ENCODE measurements at regions not wholly inside any gene's neighbourhood (a gene's known extent, or its start where the extent isn't known, plus 50 kb on each side); places are given as distances from the start of the nearest gene placed in this dataset.
"Not testable (repeated sequence)": the region's sequence is repeated elsewhere in the genome, so short reads cannot be mapped to it uniquely, and the experiment has no call there.

GRCh38 chr18:966759-967576, 62.3 kb downstream of the ADCYAP1 start:
- Histone ChIP-seq H3K27ac (replicated peaks) (no peak overlapping the region), H3K4me3 (replicated peaks; ENCODE audit: insufficient read depth, low read length) (no peak overlapping the region), H3K27me3 (ENCODE audit: insufficient read depth, poor library complexity, severe bottlenecking) (peaks cover 6% of the 10 kb centered on the region)
- TF ChIP-seq REST (IDR thresholded peaks at IDR 0.05; ENCODE audit: insufficient replicate concordance, low read depth) (no peak), POLR2AphosphoS5 (IDR thresholded peaks at IDR 0.05; ENCODE audit: low read depth) (no peak)
- DNase-seq (ENCODE audit: low read depth in 1 of 2, low spot score in 1 of 2): no peak

GRCh38 chr18:968910-969309, 64.2 kb downstream of the ADCYAP1 start:
- not testable (repeated sequence) for H3K27ac ChIP-seq (replicated peaks); DNase-seq (ENCODE audit: low read depth in 1 of 2, low spot score in 1 of 2); H3K4me3 ChIP-seq (replicated peaks; ENCODE audit: insufficient read depth, low read length); H3K27me3 ChIP-seq (ENCODE audit: insufficient read depth, poor library complexity, severe bottlenecking)

GRCh38 chr18:969311-969710, 64.6 kb downstream of the ADCYAP1 start:
- H3K27ac ChIP-seq (replicated peaks); H3K27me3 ChIP-seq (ENCODE audit: insufficient read depth, poor library complexity, severe bottlenecking); DNase-seq (ENCODE audit: low read depth in 1 of 2, low spot score in 1 of 2); H3K4me3 ChIP-seq (replicated peaks; ENCODE audit: insufficient read depth, low read length): not testable (repeated sequence)

- H3K4me3 ChIP-seq (replicated peaks; ENCODE audit: insufficient read depth, low read length); H3K27ac ChIP-seq (replicated peaks); H3K27me3 ChIP-seq (ENCODE audit: insufficient read depth, poor library complexity, severe bottlenecking); DNase-seq (ENCODE audit: low read depth in 1 of 2, low spot score in 1 of 2): not testable (repeated sequence)
These were observed 69.9 kb downstream of the ADCYAP1 start for GRCh38 chr18:974606-975005.

- H3K27me3 ChIP-seq (ENCODE audit: insufficient read depth, poor library complexity, severe bottlenecking); H3K27ac ChIP-seq (replicated peaks); H3K4me3 ChIP-seq (replicated peaks; ENCODE audit: insufficient read depth, low read length); DNase-seq (ENCODE audit: low read depth in 1 of 2, low spot score in 1 of 2): not testable (repeated sequence)
These were observed 71.9 kb downstream of the ADCYAP1 start for GRCh38 chr18:976393-977128.

GRCh38 chr18:977327-977726, 72.7 kb downstream of the ADCYAP1 start:
- not testable (repeated sequence) for H3K27ac ChIP-seq (replicated peaks); H3K27me3 ChIP-seq (ENCODE audit: insufficient read depth, poor library complexity, severe bottlenecking); H3K4me3 ChIP-seq (replicated peaks; ENCODE audit: insufficient read depth, low read length); DNase-seq (ENCODE audit: low read depth in 1 of 2, low spot score in 1 of 2)

GRCh38 chr18:977732-978131, 73.1 kb downstream of the ADCYAP1 start:
- not testable (repeated sequence) for DNase-seq (ENCODE audit: low read depth in 1 of 2, low spot score in 1 of 2); H3K4me3 ChIP-seq (replicated peaks; ENCODE audit: insufficient read depth, low read length)

GRCh38 chr18:980586-980985, 75.9 kb downstream of the ADCYAP1 start:
- DNase-seq (ENCODE audit: low read depth in 1 of 2, low spot score in 1 of 2): no peak
- no peak for TF ChIP-seq GABPA (IDR thresholded peaks at IDR 0.05; ENCODE audit: low read depth)
- no peak for TF ChIP-seq CTCF (IDR thresholded peaks at IDR 0.05; ENCODE audit: insufficient read depth, low read length)
- no peak for TF ChIP-seq REST (IDR thresholded peaks at IDR 0.05; ENCODE audit: insufficient replicate concordance, low read depth)
- no peak for TF ChIP-seq POLR2AphosphoS5 (IDR thresholded peaks at IDR 0.05; ENCODE audit: low read depth)
- TF ChIP-seq SPI1 (IDR thresholded peaks at IDR 0.05; ENCODE audit: borderline replicate concordance, low read depth): no peak
- Histone ChIP-seq H3K27ac (replicated peaks) (no peak overlapping the region), H3K27me3 (ENCODE audit: insufficient read depth, poor library complexity, severe bottlenecking) (no peaks in the 10 kb centered on the region), H3K4me3 (replicated peaks; ENCODE audit: insufficient read depth, low read length) (no peak overlapping the region)

More at GRCh38 chr18:977732-978131, 73.1 kb downstream of the ADCYAP1 start:
- not testable (repeated sequence) for H3K27me3 ChIP-seq (ENCODE audit: insufficient read depth, poor library complexity, severe bottlenecking); H3K27ac ChIP-seq (replicated peaks)

Measured in HL-60 (cell line).